ENCODE measurements at regions not wholly inside any gene's neighbourhood (a gene's known extent, or its start where the extent isn't known, plus 50 kb on each side); places are given as distances from the start of the nearest gene placed in this dataset.
"Not testable (repeated sequence)": the region's sequence is repeated elsewhere in the genome, so short reads cannot be mapped to it uniquely, and the experiment has no call there.

DNA sequence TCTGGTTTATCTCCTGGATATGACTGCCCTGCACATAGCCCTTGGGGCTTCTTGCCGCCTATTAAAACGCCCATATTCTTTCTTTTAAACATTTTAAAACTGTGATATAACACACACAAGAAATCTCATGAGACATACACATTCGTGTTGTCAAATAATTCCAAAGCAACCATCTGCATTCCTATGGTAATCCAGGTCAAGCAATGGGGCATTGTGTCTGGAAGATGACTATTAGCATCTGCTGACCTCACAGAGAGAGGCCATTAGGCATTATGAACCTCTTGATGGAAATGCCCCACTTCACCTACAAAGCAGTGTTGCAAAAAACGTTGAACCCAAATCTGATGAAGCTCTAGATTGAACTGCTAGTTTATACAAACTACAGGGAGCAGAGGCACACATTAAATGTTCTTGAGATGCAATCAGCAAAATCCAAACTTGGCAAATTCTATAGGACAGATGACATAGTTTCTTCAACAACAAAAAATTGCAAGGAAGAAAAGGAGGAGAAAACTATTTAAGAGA is 513.8 kb upstream of the CCDC196 start:
- no peak for DNase-seq (ENCODE audit: low read depth)

DNA sequence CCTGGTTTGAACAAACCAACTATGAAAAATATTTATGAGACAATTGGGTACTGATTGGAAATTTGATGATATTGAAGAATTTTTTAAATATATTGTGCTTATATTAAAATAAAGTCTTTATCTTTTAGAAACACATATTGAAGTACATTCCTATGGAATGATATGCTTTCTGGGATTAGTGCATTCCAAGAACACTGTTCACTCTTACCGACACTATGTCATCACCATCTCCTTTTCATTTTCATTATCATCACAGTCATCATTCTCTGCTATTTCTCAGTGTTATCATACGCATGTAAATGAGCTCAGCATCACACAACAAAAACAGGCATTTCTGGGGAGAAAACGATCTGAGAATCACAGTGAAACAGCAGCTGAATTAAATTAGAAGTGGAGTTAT is 513.3 kb upstream of the CCDC196 start:
- no peak for DNase-seq (ENCODE audit: low read depth)

DNA sequence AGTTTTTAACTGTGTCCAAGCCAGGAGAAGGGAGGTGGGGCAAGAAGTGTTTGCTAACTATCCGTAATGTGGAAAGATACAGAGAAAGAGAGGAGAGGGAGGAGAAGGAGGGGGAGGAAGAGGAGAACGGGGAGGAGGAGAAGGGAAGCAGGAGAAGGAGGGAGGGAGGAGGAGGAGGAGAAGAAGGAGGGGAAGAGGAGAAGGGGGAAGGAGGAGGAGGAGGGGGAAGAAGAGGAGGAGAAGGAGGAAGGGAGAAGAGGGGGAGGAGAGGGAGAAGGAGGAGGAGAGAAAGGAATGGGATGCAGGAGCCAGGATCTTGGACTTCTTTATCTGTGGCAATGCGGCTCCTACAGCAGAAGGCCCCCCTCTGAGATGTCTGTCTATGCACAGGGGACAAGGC is 510.3 kb upstream of the CCDC196 start:
- no peak for DNase-seq (ENCODE audit: low read depth)

DNA sequence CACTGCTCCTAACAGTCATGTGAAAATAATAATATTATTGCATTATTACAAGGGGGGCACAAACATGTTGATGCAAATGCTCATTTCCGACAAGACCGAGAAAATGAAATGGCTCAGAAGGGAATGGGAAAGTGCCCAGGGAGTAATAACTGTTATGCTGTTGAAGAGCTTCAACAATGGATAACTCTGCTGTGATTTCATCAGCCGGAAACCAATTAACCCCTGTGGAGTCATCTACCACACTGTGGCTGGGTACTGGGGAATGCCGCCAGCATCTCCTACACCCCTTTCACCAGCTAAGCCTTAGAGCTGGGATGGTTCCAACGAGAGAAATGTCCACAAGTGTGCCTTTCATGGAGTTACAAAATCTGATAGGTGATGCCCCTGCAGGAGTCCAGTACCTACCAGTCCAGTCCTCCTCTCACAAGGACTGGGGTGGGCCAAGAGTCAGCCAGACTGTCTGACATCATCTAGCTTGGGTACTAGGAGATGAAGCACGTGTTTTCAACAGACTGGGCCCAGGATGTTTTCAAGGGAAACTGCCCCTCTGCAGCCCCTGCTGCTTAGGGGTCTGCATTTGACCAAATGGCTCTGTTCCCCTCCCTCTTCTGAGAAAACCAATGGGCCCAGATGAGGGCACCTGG is 509.3 kb upstream of the CCDC196 start:
- DNase-seq (ENCODE audit: low read depth): no peak

DNA sequence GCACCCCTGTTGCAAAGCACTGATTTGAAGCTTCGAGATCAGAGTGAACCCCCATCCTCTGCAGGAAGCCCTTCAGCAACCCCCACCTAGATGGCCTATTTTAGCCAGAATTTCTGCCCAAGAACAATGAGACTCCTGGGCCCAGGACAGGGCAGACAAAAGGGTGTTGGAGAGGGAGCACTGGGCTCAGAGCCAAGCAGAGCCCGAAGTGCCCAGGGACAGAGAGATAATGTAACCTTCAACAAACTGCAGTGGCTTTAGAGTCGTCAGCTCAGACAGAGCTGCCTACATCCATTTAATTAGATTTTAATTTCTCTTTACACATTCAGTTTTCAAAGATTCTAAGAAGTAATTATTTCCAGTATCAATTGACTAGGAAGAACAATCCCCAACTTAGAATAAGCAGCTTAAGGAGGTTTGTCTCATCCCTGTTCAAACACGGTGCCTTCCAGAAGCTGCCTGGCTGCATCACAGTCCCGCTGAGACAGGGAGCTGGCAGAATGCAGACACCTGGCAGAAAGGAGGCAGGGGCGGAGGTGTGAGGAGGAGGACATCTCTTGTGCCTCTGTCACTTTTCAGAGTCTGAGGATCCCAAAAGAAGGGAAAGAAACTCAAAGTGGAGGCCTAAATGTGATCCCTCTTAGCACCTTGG is 504.9 kb upstream of the CCDC196 start:
- DNase-seq (ENCODE audit: low read depth): no peak

DNA sequence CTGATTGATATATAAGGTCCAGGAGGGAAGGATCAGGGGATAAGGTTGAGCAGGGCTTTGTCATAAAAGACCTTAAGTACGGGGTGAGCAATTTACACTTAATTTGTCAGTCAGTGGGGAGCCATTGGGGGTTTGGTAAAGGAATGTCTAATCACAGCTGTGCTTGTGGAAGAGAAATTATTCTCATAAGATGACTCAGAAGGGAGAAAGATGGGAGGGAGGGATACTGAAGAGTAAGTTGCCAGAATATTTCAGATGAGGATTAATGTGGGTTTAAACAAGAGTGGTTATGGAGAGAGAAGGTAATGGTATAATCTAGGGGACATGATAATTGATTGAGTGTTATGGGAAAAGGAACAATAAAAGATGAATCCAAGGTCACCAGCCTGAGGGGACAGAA is 500.1 kb upstream of the CCDC196 start:
- DNase-seq (ENCODE audit: low read depth): no peak

DNA sequence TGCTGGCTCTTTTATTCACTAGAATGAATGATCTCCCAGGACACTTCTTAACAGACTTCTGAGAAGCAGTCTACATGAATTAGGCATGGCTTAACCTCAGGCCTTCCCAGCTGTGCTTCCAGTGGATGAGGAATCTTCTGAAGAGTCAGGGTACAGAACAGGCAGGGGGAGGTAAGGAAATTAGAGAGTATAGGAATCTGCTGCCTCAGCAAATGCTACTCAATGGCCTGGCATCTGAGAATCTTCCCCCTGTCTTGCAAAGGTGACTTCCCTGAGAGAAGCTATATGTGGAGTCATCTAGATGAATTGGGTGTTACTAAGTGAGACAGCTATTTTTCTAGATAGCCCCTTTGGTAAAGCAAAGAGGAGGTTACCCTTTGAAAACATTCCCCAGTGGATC is 496.2 kb upstream of the CCDC196 start:
- DNase-seq (ENCODE audit: low read depth): no peak

DNA sequence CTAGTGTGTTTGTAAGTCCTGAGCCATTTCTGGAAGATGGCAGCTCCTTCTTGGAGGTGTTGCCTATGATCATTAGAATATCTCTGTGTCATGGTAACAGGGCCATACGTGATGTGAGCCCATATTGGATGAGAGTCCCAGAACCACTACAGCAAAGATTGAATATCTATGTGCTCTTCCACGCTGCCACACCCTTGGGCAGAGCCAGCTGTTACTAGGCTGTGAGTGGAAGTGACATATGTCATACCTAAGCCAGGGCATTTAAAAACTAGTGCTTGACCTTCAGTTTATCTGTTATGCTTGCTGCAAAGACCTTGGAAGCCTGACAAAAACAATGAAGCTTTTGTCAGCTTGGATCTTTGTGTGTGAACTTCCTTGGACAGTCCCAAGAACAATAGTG is 495.1 kb upstream of the CCDC196 start:
- no peak for DNase-seq (ENCODE audit: low read depth)

DNA sequence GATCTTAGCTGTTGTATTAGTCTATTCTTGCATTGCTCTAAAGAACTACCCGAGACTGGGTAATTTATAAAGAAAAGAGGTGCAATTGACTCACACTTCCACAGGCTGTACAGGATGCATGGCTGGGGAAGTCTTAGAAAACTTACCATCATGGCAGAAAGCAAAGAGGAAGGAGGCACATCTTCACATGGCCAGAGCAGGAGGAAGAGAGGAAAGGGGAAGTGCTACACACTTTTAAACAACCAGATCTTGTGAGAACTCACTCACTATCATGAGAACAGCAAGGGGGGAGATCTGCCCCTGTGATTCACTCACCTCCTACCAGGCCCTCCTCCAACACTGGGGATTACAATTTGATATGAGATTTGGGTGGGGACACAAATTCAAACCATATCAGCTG is 494.2 kb upstream of the CCDC196 start:
- DNase-seq (ENCODE audit: low read depth): not testable (repeated sequence)

DNA sequence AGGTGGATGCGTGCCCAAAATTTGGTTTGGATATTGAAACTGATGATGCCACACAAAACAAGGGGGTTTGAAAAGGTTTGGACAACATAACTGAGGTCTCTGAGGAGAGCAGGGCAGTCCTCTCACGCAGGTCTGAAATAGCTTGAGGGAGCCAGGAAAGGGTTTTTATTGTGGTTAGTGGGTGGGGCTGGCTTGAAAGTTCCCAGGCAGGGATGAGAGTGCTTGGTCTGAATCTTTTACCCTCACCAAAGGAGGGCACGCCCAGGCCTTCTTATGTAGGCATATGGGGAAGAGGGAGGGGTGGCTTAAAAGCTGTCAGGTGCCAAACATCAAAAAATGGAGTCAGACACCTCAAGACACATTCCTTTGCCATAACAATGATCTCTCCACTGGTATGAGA is 493.1 kb upstream of the CCDC196 start:
- DNase-seq (ENCODE audit: low read depth): no peak

DNA sequence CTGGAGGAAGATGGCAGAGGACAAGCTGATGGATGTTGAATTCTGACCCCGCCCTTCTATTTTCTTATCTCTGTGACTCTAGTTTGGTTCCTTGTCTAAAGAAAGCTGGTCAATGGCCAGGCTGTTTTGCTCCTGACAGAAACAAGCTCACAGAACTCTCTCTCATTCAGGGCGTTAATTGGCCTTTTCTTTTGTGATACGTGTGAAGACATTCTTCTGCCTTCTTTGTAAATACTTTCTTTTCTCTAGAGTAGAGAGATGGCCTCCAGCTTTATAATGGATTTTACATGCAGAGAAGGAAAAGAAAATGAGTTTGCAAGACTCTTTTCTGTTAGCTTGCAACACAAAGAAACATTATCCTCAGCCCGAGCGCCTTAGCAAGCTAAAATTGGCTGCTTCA is 492.2 kb upstream of the CCDC196 start:
- no peak for DNase-seq (ENCODE audit: low read depth)

DNA sequence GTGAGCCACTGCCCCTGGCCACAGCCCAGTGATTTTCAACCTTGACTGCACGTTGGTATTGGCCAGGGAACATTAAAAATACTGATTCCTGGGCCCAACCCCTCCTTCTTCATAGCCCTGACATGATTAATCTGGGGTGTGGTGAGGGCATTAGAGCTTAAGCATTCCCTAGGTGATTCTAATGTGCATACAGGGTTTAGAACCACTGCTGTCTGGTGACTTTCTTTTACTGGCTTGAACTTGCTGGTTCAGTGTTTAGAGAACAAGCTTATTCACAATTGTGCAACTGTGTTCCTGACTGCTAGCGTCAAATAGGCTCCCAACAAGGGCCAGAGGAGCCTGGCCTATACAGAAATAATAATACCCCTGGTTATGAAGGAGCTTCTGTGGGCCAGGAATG is 488.8 kb upstream of the CCDC196 start:
- no peak for DNase-seq (ENCODE audit: low read depth)

DNA sequence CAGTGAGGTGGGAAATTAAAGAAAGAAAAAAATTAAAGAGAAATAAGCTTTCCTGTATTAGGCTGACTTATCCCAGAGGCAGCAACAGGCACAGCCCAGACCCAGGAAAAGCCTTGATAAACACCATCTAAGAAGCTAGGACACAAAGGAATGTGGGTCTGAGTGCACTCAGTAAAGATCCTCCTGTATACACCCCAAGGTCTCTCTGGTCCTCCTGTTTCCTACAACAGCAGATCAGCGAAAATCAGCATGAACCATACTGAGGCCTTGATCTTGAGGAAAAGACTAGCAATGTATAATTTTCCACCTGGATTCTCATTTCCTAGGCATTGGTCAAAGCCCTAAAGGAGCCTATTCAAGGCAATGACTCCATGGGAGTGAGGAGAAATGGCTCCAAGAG is 486.3 kb upstream of the CCDC196 start:
- DNase-seq (ENCODE audit: low read depth): no peak

DNA sequence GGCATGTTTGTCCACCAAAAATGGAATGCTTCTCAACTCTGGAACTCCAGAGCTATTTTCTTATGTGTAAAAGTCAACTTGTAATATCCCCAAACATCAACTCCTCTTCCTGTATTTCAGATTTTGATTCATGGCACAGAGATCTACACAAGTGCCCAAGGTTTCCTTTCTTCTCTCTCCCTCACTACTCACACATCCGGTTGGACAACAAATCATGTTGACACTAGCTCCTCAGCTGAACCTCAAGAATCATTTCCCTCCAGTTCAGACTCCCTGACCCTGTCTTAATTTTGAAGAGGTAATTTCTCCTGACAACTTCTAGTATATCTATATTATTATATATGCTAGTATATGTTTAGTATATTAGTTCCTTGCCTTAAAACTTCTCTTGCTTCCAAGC is 485.4 kb upstream of the CCDC196 start:
- no peak for DNase-seq (ENCODE audit: low read depth)

DNA sequence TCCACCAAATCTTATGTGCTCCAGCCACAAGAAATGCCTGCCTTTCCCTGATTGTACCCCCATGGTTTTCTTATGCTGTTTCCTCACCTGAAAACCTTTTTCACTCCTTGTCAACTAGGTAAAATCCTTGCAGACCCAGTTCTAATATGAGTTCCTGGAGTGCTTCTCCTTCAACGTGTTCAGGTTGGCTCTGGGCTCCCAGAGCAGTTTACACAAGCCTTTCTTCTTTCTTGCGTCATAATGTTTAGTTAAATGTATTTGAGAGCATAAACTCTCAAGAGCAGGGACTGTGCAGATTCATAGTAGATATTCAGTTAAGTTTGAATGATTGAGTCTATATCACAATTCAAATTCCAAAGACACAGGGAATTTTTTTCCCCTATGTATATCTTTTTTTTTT is 484.8 kb upstream of the CCDC196 start:
- no peak for DNase-seq (ENCODE audit: low read depth)

DNA sequence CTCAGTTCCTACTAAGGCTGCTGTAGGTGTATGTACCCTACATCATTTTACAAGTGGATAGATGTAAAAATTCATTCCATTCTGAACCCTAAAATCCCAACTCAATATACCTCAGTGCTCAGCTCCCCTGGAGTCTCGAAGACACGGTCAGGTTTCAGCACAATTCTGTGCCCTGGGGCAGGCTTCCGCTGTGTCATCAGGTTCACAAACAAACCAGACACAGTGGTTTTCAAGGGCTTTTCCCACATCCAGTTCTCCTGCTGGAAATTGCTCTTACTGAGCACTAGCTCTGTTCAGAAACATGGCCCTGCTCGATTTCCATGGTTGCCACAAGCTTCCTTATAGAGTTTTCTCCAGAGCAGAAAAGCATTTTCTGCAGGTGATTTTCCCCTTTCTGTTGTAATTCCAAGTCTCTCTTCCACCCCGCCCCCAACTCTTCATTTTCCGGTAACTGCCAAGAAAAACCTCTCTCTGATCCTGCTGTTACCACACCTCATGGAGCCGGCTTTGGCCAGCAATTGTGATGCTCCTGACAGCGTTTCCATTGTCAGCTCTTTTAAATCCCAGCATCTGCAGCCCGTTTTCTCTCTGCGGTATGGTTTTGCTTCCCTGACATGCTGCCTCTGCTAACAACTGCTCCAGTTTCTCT is 483.0 kb upstream of the CCDC196 start:
- no peak for DNase-seq (ENCODE audit: low read depth)

DNA sequence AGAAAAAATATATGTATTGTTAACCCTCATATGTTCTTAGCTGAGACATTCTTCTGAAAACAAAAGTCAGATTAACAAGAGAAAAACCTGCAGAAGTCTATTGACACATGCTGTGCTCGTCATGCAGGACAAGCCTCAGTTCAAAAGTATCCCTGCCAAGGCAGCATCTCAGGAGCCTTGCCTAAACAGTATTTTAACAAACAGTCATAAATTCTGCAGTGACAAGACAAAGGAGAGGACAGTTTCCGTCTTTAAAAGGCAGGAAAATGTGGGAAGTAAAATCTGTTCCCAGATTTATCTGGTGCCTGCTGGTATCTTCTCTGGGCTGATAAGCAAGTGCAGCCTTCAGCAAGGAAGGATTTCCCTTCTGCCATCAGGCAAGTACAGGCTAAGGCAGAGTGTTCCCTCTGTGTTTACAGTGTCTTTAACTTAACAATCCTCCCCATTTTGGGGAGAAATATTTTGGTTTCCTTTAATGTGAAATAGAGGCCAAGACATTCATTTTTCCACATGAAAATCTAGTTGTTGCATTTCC is 480.2 kb upstream of the CCDC196 start:
- DNase-seq (ENCODE audit: low read depth): no peak

DNA sequence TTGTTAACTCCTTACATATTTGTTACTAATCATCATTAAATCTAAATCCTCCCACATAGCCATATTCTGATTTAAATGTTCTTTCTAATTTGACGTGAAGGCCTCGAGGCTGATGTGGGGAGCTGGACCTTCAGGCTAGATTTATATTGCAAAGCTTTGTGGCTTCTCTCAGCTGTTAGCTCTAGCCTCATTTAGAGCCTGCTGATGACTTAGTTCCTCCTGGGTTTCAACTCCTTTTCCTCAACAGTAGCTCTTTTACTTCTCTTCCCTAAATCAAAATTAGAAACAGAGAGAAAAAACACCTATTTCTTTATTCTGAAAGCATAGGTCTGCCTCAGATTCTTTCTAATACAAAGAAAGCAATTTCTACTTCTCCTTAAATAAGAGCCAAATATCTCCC is 477.5 kb upstream of the CCDC196 start:
- DNase-seq (ENCODE audit: low read depth): no peak

DNA sequence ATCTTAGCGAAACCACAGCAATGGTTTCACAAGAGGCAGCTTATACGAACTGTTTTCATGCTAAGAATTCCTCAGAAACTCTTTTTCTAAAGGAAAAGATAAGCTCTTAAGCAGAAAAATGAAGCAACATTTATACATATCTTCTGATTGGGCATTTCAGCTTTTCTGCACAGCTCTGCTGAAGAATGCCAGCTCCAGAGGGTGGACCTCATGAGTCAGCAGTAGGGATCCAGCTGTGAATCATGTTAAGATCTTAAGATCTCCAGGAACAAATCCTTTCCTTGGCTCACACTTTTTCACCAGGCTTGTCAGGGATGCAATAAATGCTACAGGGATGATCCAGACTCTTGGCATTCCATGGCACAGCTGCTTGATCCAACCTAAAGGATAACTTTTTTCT is 477.1 kb upstream of the CCDC196 start:
- no peak for DNase-seq (ENCODE audit: low read depth)

DNA sequence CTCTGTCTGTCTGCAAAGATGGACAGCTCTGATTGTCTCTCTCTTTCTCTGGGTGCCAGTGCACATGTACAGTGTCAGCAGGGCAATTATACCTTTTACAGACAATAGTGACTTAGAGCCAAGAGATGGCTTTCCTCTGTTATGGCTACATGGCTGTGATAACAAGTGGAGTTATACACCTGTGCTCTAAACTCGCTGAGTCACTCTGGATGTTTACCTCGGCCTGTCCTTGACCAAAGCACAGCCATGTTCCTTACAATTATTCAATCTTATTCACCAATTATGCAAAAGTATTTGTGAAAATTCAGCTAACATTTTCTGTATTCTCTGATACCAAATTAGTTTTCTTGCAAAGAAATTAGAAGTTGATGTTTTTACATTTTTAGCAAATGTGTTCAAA is 475.5 kb upstream of the CCDC196 start:
- no peak for DNase-seq (ENCODE audit: low read depth)

DNA sequence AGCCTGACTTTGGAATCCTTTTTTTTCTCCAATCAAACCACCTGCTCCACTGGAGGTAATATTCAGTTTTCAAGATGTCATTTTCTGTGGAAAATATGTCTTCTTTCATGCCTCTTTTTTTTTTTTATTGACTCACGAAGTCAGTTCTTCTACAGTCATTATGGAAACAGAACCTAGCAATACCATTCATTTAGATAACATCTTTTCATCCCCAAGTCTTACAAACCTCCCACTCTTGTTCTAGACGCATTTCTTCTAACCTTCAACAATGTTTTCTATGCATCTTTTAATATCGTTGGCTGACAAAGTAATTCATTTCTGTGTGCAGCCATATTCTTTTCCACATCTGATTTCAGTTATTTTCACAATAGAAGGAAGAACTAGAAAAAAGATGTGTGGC is 474.3 kb upstream of the CCDC196 start:
- no peak for DNase-seq (ENCODE audit: low read depth)

DNA sequence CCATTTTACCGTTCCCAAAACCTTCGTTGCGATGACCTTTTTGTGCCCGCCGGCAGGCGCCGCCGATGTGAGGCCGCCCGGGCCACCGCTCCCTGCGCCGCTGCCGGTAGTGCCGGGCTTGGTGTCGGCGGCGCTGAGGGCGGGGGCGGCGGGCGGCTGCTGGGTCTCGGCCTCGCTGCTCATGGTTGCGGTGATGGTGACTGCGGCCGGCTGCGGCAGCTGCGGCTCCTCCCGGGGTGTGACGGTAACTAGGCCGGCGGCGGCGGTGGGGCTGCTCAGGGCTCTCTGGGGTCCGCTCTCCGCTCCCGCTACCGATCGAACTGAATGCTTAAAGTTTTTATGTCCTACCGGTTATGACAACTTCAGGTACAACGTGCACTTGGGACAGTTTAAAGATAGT is 472.6 kb upstream of the CCDC196 start:
- DNase-seq (ENCODE audit: low read depth): not testable (repeated sequence)

DNA sequence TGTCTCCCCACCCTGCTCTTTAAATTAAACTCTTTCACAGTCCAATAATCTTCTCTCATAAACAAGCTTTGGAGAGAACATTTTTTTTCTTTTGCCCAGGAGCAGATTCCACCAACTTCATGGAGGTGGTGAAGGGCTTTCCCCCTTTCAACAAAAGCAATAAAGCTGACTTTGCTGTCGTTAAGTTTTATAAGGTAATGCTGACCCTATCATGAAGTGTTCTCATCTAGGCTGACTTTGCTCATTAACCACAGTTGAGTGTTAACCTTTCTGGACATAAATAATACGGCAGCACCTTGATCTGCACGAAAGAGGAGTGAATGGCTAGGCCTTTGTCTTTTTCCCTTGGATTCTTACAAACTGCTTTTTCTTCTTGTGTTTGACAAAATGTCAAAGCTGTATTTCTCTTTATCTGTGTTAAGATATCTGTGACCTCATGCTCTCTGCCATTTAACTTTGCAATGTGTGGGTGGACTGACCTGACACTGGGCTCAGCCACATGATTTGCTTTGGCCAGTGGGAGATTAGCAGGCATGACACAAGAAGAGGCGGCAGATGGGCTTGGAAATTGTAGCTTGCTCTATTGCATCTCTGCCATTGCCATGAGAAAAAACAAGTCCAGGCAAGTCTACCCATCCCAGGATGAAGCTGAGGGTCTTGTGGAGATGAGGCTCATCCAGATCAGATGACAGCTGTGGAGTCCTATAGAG is 470.9 kb upstream of the CCDC196 start:
- DNase-seq (ENCODE audit: low read depth): no peak

Measured in stimulated activated CD8-positive, alpha-beta memory T cell treated with anti-CD3 and anti-CD28 coated beads, Interleukin-15, amount 100 ng/mL, for 24 hours (primary cell).